Lower leg skin (tissue), 4 donors: ENCODE measurements at regions not wholly inside any gene's neighbourhood (a gene's known extent, or its start where the extent isn't known, plus 50 kb on each side); places are given as distances from the start of the nearest gene placed in this dataset.

Experiments
- DNase-seq, 2 donors: peaks; one replicate each; pipeline ENCODE4 v3.0.0-alpha.2; 2019; ENCODE audit warnings: low spot score in 2 of 2
- H3K4me3 ChIP-seq: fragments of 200-600 bp; sonication (generic); 2 replicates; pipeline ENCODE4 v1.5.1; 2017; ENCODE audit warnings: mild to moderate bottlenecking, low read depth; ENCODE audit not compliant: poor library complexity, severe bottlenecking
- POLR2A ChIP-seq, 2 donors: fragments of 450-650 bp; IDR thresholded peaks; one replicate each; pipeline ENCODE4 v1.6.1; 2016 to 2017; ENCODE audit warnings: antibody characterized with exemption in 2 of 2, mild to moderate bottlenecking in 1 of 2, moderate library complexity in 1 of 2
- WGBS, 2 donors: methylation state at CpG; one replicate each; pipeline ENCODE4 v1.1.5; 2018; 5-methylcytosine and 5-hydroxymethylcytosine counted together
- intact Hi-C: fragments of 100-400 bp; cut with DNase I; formaldehyde crosslinking; loops from one replicate; pipeline ENCODE4 v1.15.0; 2023; ENCODE audit warnings: low total_unique reads
- TF ChIP-seq, protein P1 (sequence below), 3 donors: fragments of 450-650 bp; IDR thresholded peaks; one replicate each; pipeline ENCODE4 v1.5.1; 2016; ENCODE audit warnings: antibody characterized with exemption in 3 of 3, mild to moderate bottlenecking in 3 of 3, moderate library complexity in 2 of 3

DNA sequence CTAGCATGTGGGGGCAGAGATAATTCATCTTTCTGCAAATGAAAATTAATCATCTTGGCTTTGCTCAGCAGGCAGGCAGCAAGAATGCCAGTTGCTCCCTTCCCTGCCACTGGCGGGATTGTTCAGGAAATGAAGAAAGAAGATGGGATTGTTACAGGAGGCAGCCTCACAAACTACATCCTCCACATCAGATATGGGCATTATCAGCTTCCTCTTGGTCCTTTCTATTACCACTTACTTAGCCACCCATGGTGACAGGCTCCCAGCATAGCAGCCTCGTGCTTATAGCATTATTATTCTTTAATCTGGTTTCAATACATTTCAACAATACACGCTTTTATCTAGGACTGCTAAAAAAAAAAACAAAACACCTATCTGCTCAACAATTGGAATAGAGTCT lies 461.6 kb upstream of the ISX start:
- intact Hi-C loops: no loop called here
- 71 to 72% methylated on average over 3 of the region's 3 CpGs for WGBS, 2 donors

DNA sequence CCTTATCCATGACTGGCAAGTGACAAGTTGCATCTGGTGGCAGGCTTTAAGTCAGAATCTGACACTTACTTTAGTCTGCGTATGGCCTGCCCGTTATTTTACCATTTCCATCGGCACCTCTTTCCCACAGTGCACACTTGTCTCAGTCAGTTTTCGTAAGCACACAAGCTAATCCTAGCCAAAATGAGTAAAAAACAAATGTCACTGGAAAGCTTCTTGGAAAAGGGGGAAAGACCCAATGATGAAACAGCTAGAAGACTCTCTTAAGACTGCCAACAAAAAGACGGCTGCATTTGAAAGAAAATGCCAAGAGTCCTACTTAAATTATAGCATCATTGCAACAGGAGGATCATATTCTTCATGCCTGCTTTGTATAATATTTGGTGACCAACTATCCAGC lies 457.9 kb upstream of the ISX start:
- intact Hi-C loops: no loop called here
- WGBS, 2 donors: 76 to 81% methylated on average over 5 of the region's 5 CpGs
- DNase-seq: no peak
- H3K4me3 ChIP-seq: no peak overlapping the region
- no peak for TF ChIP-seq POLR2A (IDR thresholded peaks at IDR 0.05)
- TF ChIP-seq, protein P1, sequence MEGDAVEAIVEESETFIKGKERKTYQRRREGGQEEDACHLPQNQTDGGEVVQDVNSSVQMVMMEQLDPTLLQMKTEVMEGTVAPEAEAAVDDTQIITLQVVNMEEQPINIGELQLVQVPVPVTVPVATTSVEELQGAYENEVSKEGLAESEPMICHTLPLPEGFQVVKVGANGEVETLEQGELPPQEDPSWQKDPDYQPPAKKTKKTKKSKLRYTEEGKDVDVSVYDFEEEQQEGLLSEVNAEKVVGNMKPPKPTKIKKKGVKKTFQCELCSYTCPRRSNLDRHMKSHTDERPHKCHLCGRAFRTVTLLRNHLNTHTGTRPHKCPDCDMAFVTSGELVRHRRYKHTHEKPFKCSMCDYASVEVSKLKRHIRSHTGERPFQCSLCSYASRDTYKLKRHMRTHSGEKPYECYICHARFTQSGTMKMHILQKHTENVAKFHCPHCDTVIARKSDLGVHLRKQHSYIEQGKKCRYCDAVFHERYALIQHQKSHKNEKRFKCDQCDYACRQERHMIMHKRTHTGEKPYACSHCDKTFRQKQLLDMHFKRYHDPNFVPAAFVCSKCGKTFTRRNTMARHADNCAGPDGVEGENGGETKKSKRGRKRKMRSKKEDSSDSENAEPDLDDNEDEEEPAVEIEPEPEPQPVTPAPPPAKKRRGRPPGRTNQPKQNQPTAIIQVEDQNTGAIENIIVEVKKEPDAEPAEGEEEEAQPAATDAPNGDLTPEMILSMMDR (IDR thresholded peaks at IDR 0.05): no peak

More for the DNA sequence above, 461.6 kb upstream of the ISX start:
- TF ChIP-seq POLR2A (IDR thresholded peaks at IDR 0.05): no peak
- TF ChIP-seq, protein P1 (IDR thresholded peaks at IDR 0.05): no peak
- H3K4me3 ChIP-seq: no peak overlapping the region
- no peak for DNase-seq

DNA sequence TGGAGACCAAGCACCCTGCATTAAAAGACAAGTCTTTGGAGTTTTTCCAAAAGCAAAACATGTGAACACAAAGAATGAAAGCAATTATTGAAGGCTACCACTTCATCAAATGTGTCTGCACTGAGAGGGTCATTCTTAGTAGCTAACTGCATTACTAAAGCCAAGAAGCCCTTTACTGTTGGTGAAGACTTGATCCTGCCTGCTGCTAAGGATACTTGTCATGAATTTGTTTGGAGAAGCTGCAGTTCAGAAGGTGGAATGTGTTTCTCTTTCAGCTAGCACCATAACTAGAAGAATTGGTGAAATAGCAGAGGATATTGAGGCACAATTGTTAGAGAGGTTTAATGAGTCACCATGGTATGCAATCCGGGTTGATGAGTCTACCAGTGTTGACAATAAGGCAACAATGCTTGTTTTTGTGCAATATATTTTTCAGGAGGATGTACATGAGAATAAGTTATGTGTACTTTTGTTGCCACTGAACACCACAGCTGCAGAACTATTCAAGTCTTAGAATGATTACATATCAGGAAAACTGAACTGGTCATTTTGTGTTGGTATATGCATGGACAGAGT lies 457.3 kb upstream of the ISX start:
- H3K4me3 ChIP-seq: no peak overlapping the region
- 55 to 69% methylated on average over 1 of the region's 1 CpG for WGBS, 2 donors
- TF ChIP-seq, protein P1 (IDR thresholded peaks at IDR 0.05): no peak
- no peak for TF ChIP-seq POLR2A (IDR thresholded peaks at IDR 0.05)
- intact Hi-C loops: no loop called here
- no peak for DNase-seq

DNA sequence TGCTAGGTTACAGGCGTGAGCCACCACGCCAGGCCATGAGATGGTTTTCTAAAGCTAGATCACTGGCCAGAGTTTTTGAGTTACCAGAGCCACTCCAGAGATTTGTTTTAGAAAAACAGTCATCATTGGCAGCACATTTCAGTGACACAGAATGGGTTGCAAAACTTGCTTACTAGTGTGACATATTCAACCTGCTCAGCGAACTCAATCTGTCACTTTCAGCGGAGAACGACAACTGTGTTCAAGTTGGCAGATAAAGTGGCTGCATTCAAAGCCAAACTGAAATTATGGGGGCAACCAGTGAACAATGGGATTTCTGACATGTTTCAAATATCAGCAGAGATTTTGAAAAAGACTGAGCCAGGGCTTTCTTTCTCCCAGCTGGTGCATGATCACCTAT lies 456.3 kb upstream of the ISX start:
- 86 to 89% methylated on average over 5 of the region's 5 CpGs for WGBS, 2 donors
- TF ChIP-seq POLR2A (IDR thresholded peaks at IDR 0.05): no peak
- TF ChIP-seq, protein P1 (IDR thresholded peaks at IDR 0.05): no peak
- intact Hi-C loops: no loop called here
- no peak for DNase-seq
- H3K4me3 ChIP-seq: no peak overlapping the region

DNA sequence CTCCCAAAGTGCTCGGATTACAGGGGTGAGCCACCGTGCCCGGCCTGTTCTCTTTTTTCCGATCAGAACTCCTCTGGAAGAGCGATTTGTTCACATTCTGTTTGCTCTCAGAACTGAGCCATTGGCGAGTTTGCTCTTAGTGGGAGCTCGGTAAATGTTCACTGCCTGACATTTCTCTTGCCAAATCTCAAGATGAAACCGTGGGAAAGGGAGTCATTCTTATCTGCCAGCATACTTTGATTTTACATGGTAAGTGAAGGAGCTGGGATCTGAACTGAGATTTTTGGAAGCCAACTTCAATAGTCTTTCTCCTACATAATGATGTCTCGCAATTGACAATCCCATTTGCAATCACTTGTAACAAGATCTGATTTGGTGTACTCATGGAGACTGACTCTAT lies 445.8 kb upstream of the ISX start:
- intact Hi-C loops: no loop called here
- TF ChIP-seq, protein P1 (IDR thresholded peaks at IDR 0.05): no peak
- no peak for TF ChIP-seq POLR2A (IDR thresholded peaks at IDR 0.05)
- WGBS, 2 donors: 82 to 87% methylated on average over 9 of the region's 9 CpGs
- no peak overlapping the region for H3K4me3 ChIP-seq
- DNase-seq: no peak

DNA sequence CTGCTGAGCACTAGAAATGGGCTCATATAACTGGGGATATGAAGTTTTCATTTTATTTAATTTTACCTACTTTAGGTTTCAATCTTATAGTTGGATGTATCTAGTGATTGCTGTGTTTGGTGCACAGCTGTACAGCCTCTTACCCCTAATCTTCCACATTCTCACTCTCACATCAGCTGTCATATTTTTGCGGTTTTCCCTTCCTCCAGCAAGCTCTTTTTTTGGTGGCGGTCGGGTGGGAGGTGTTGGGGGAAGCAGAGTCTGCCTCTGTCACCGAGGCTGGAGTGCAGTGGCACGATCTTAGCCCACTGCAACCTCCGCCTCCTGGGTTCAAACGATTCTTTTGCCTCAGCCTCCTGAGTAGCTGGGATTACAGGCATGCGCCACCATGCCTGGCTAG lies 445.1 kb upstream of the ISX start:
- no peak overlapping the region for H3K4me3 ChIP-seq
- DNase-seq: no peak
- WGBS, 2 donors: 70 to 75% methylated on average over 8 of the region's 8 CpGs
- no peak for TF ChIP-seq POLR2A (IDR thresholded peaks at IDR 0.05)
- TF ChIP-seq, protein P1 (IDR thresholded peaks at IDR 0.05): no peak
- intact Hi-C loops: no loop called here
